Brain microvascular endothelial cell (primary cell): ENCODE measurements at regions not wholly inside any gene's neighbourhood (a gene's known extent, or its start where the extent isn't known, plus 50 kb on each side); places are given as distances from the start of the nearest gene placed in this dataset.

Experiments used
- DNase-seq: peaks from one replicate; pipeline ENCODE4 v3.0.0-alpha.2; 2020
- H3K27ac ChIP-seq: fragments of 250-450 bp; sonication (Bioruptor Pico); 2 replicates; pipeline ENCODE4 v1.5.1; 2020; ENCODE audit warnings: mild to moderate bottlenecking, moderate library complexity
- H3K27me3 ChIP-seq: fragments of 250-450 bp; sonication (Bioruptor Pico); replicated peaks from 2 replicates; pipeline ENCODE4 v1.5.1; 2020; ENCODE audit warnings: mild to moderate bottlenecking
- H3K36me3 ChIP-seq: fragments of 250-450 bp; sonication (Bioruptor Pico); replicated peaks from 2 replicates; pipeline ENCODE4 v1.5.1; 2020; ENCODE audit warnings: mild to moderate bottlenecking
- H3K4me3 ChIP-seq: 2 replicates; pipeline ENCODE4 v1.5.1; 2011; ENCODE audit warnings: low read depth, mild to moderate bottlenecking, control low read depth, low read length, moderate library complexity
- CTCF ChIP-seq: IDR thresholded peaks from 2 replicates; pipeline ENCODE4 v1.5.1; 2011; ENCODE audit warnings: low read depth, mild to moderate bottlenecking, moderate library complexity, low read length, control low read depth, inconsistent platforms; ENCODE audit errors: missing control alignments
- in situ Hi-C: cut with HindIII; loops from 2 replicates; pipeline ENCODE4 v1.10.0; 2017; ENCODE audit warnings: low sequenced_read_pairs, low pct_ligation_motif_present

GRCh38 chr3:165641569-165642310 is 195.5 kb downstream of the BCHE start:
- no peak for DNase-seq
- TF ChIP-seq CTCF = no peak
- in situ Hi-C loops = no loop called here
- Histone ChIP-seq H3K27ac (no peak overlapping the region), H3K27me3 (no peaks in the 10 kb centered on the region), H3K36me3 (no peaks in the 10 kb centered on the region), H3K4me3 (no peak overlapping the region)

- DNase-seq = no peak
- Histone ChIP-seq H3K27ac (no peak overlapping the region), H3K4me3 (no peak overlapping the region), H3K36me3 (no peaks in the 10 kb centered on the region), H3K27me3 (no peaks in the 10 kb centered on the region)
- in situ Hi-C loops = no loop called here
- no peak for TF ChIP-seq CTCF
Measured at GRCh38 chr3:165640970-165641369, 196.3 kb downstream of the BCHE start.

- in situ Hi-C loops = no loop called here
- no peaks in the 10 kb centered on the region for H3K27me3 ChIP-seq
- TF ChIP-seq CTCF = no peak
- no peak for DNase-seq
- H3K36me3 ChIP-seq = no peaks in the 10 kb centered on the region
- no peak overlapping the region for H3K27ac ChIP-seq
- H3K4me3 ChIP-seq = no peak overlapping the region
Measured at GRCh38 chr3:165640031-165640430, 197.2 kb downstream of the BCHE start.

- H3K27me3 ChIP-seq = no peaks in the 10 kb centered on the region
- in situ Hi-C loops = no loop called here
- no peaks in the 10 kb centered on the region for H3K36me3 ChIP-seq
- no peak overlapping the region for H3K27ac ChIP-seq
- no peak overlapping the region for H3K4me3 ChIP-seq
- DNase-seq = no peak
- no peak for TF ChIP-seq CTCF
Measured at GRCh38 chr3:165638034-165638433, 199.2 kb downstream of the BCHE start.

GRCh38 chr3:165636684-165637015 is 200.6 kb downstream of the BCHE start:
- Histone ChIP-seq H3K27ac (no peak overlapping the region), H3K27me3 (no peaks in the 10 kb centered on the region), H3K36me3 (no peaks in the 10 kb centered on the region), H3K4me3 (no peak overlapping the region)
- in situ Hi-C loops = no loop called here
- TF ChIP-seq CTCF = no peak
- no peak for DNase-seq
